GM21619 (cell line): ENCODE measurements at regions not wholly inside any gene's neighbourhood (a gene's known extent, or its start where the extent isn't known, plus 50 kb on each side); places are given as distances from the start of the nearest gene placed in this dataset.

ENCODE experiments used
- ATAC-seq: cut with Tn5 transposase; IDR thresholded peaks from one replicate; pipeline ENCODE4 v1.9.1; 2021; ENCODE audit not compliant: unreplicated experiment

GRCh38 chr11:45089251-45089650, 57.2 kb upstream of the PRDM11 start:
- no peak for ATAC-seq

GRCh38 chr11:45089676-45090499, 56.6 kb upstream of the PRDM11 start:
- no peak for ATAC-seq

- no peak for ATAC-seq
Observed at GRCh38 chr11:45090607-45091006, 55.8 kb upstream of the PRDM11 start.

- no peak for ATAC-seq
Observed at GRCh38 chr11:45091563-45092403, 54.7 kb upstream of the PRDM11 start.

GRCh38 chr11:45092404-45092785, 54.0 kb upstream of the PRDM11 start:
- no peak for ATAC-seq

DNA sequence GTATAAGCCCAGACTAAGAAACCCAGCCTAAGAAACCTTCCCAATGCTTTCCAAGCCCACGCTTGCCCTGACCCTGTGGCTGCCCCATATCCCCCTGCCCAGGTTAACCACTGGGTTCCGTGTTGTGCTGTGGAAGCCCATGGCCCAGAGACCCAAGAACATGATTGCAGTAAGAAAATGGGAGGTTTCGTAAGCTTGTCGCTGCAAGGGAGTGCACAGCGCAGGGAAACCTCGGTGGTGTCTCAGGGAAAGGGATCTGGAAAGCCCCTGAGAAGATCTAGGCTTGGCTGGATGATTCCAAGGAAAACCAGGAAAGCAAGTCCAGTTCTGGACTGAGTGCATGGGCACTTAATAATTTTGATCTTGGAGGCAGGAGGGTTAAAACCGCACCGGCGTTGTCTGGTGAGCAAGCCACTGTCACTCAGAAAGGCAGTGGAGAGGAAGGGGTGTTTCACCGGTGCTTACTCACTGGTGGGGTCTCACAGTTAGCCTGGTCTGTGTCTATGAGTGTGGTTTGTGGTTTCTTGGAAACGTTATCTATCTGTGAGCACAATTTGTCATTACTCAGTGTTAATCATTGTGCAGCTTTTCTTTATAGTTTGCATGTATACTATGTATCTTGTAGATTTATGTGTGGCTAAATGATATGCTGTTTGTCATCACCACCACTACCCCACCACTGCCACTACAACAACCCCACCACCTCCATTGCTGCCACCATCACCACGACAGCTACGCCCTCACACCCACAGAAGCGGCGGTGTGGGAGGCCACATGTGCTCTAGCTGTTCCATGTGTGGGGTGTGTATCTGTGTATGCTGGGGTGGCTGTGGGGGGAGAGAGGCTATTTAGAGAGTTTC, 53.3 kb upstream of the PRDM11 start:
- no peak for ATAC-seq

- ATAC-seq: no peak
Observed at GRCh38 chr11:45093761-45094455, 52.5 kb upstream of the PRDM11 start.

DNA sequence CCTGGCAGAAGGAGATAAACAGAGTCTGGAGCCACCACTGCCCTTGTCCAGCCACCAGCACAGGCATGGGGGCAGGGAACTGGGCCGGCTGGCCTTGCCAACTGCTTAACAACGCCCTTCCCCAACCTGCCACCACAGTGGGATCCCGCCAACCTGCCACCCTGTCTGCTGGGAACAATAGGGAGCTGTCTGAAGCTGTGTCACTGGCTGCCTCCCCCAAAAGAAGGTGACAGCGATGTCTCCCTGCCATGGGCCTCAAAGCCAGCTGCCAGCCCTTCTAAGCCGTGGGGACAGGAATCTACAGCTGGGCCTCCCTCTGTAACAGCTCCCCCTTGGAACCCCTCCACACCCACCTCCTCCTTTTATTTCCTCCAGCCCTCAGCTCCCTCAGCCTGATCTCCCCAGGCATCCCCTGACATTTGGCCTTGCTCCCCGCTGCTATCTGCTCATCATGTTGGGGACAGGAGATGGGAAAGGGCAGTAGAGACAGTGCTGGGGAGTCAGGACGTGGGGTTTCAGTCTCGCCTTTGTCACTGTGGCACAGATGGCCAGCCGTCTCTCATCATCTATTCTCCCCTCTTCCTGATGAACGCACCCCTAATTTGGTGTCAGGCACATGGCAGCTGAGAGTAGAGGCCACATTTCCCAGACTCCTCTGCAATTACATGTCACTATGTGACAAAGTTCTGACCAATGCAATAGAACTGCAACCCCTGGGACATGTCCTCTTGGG, 51.3 kb upstream of the PRDM11 start:
- no peak for ATAC-seq

GRCh38 chr11:45095691-45096010, 50.8 kb upstream of the PRDM11 start:
- ATAC-seq: no peak

DNA sequence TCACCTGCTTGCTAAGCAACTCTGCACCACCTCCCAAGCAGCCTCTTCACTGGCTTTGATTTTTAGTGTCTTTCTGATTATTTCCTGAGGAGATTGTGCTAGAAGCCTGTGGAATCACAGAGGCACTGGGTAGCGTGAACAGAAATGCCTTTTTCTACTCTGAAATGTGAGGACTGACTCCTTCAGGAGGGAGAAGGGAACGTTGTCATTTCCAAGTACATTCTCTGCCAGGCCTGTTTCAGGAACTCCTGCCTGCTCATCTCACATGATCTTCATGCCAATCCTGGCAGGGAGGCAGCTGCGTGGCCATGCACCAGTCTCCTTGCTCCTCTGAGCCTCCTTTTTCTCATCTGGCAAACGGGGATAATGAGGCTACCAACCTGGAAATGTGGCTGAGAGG, 49.8 kb upstream of the PRDM11 start:
- no peak for ATAC-seq
